Sigmoid colon (tissue), 6 donors: ENCODE measurements at regions not wholly inside any gene's neighbourhood (a gene's known extent, or its start where the extent isn't known, plus 50 kb on each side); places are given as distances from the start of the nearest gene placed in this dataset.
"Not testable (repeated sequence)": the region's sequence is repeated elsewhere in the genome, so short reads cannot be mapped to it uniquely, and the experiment has no call there.

ENCODE experiments used
- DNase-seq: peaks from one replicate; pipeline ENCODE4 v3.0.0-alpha.2; 2019
- H3K27ac ChIP-seq, 4 donors: fragments of 200-600 bp; sonication (generic); one replicate each; pipeline ENCODE4 v1.5.1; 2016 to 2019; ENCODE audit warnings: mild to moderate bottlenecking in 1 of 4
- H3K27me3 ChIP-seq, 3 donors: fragments of 200-600 bp; sonication (generic); one replicate each; pipeline ENCODE4 v1.5.1; 2019; ENCODE audit warnings: mild to moderate bottlenecking in 1 of 3
- H3K36me3 ChIP-seq, 4 donors: fragments of 200-600 bp; sonication (generic); one replicate each; pipeline ENCODE4 v1.5.1; 2016 to 2019
- H3K4me1 ChIP-seq, 4 donors: fragments of 200-600 bp; sonication (generic); one replicate each; pipeline ENCODE4 v1.5.1; 2017 to 2019
- H3K4me3 ChIP-seq, 4 donors: fragments of 200-600 bp; sonication (generic); one replicate each; pipeline ENCODE4 v1.5.1; 2017 to 2019; ENCODE audit warnings: mild to moderate bottlenecking in 2 of 4, moderate library complexity in 1 of 4
- H3K9me3 ChIP-seq, 4 donors: fragments of 200-600 bp in 3 of 4; sonication (generic) in 3 of 4; one replicate each; pipeline versions ENCODE4 v1.5.1 to v1.6.1; 2013 to 2019
- EP300 ChIP-seq, 4 donors: sonication (generic); formaldehyde crosslinking; IDR thresholded peaks; one replicate each; pipeline ENCODE4 v1.6.1; 2017; ENCODE audit warnings: antibody characterized with exemption in 4 of 4
- POLR2A ChIP-seq, 2 donors: fragments of 450-650 bp; IDR thresholded peaks; one replicate each; pipeline ENCODE4 v1.6.1; 2016; ENCODE audit warnings: antibody characterized with exemption in 2 of 2, mild to moderate bottlenecking in 2 of 2, moderate library complexity in 2 of 2
- POLR2AphosphoS5 ChIP-seq, 4 donors: sonication (generic); formaldehyde crosslinking; IDR thresholded peaks; one replicate each; pipeline ENCODE4 v1.6.1; 2017; ENCODE audit warnings: antibody characterized with exemption in 4 of 4
- WGBS, 2 donors: extraction: QIAGEN DNeasy Blood & Tissue Kit; methylation state at CpG; one replicate each; pipeline ENCODE4 v1.1.7; 2013; 5-methylcytosine and 5-hydroxymethylcytosine counted together
- intact Hi-C: fragments of 100-400 bp; cut with DNase I; formaldehyde crosslinking; loops from one replicate; pipeline ENCODE4 v1.15.1; 2023
- TF ChIP-seq, protein P1 (sequence below), 4 experiments: fragments of 450-650 bp in 3 of 4; fragments of 200-600 bp in 1 of 4; IDR thresholded peaks; one replicate each; pipeline ENCODE4 v1.5.1; 2016 to 2019; ENCODE audit warnings: antibody characterized with exemption in 4 of 4, mild to moderate bottlenecking in 3 of 4, moderate library complexity in 2 of 4
- donor health status: healthy with polysubstance abuse.
- donor health status: healthy.

DNA sequence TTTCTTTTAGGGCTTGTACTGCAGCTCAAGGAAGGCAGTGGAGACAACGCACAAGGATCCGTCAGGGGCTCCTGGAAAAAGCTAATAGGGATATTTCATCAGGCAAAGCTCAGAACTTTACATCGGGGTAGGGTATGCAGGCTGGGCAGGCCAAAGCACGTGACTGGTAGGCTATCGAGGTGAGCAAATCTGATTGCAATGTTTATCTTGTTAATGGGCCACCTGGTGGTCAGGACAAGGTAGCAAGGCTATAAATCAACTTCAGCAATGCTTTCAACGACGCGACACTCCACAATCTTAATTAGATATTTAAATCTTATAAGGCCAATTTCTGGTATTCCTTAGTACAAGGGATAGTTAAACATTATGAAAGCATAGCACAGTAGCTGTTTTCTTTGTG lies 1302.8 kb upstream of the EYS start:
- no peak for DNase-seq
- 51 to 65% methylated on average over 8 of the region's 8 CpGs for WGBS, 2 donors
- TF ChIP-seq POLR2A (IDR thresholded peaks at IDR 0.05) = no peak
- TF ChIP-seq EP300 (IDR thresholded peaks at IDR 0.05) = no peak
- TF ChIP-seq, protein P1, sequence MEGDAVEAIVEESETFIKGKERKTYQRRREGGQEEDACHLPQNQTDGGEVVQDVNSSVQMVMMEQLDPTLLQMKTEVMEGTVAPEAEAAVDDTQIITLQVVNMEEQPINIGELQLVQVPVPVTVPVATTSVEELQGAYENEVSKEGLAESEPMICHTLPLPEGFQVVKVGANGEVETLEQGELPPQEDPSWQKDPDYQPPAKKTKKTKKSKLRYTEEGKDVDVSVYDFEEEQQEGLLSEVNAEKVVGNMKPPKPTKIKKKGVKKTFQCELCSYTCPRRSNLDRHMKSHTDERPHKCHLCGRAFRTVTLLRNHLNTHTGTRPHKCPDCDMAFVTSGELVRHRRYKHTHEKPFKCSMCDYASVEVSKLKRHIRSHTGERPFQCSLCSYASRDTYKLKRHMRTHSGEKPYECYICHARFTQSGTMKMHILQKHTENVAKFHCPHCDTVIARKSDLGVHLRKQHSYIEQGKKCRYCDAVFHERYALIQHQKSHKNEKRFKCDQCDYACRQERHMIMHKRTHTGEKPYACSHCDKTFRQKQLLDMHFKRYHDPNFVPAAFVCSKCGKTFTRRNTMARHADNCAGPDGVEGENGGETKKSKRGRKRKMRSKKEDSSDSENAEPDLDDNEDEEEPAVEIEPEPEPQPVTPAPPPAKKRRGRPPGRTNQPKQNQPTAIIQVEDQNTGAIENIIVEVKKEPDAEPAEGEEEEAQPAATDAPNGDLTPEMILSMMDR (IDR thresholded peaks at IDR 0.05) = no peak
- no peak for TF ChIP-seq POLR2AphosphoS5 (IDR thresholded peaks at IDR 0.05)
- Histone ChIP-seq H3K4me3 (no peak overlapping the region), H3K4me1 (no peaks in the 10 kb centered on the region), H3K27ac (no peak overlapping the region), H3K36me3 (no peaks in the 10 kb centered on the region), H3K27me3 (no peaks in the 10 kb centered on the region), H3K9me3 (no peaks in the 10 kb centered on the region)
- intact Hi-C loops = no loop called here

GRCh38 chr6:67003844-67004243 lies 1296.8 kb upstream of the EYS start:
- 80 to 89% methylated on average over 3 of the region's 3 CpGs for WGBS, 2 donors
- Histone ChIP-seq H3K4me3 (no peak overlapping the region), H3K4me1 (no peaks in the 10 kb centered on the region), H3K27ac (no peak overlapping the region), H3K9me3 (no peaks in the 10 kb centered on the region), H3K36me3 (no peaks in the 10 kb centered on the region), H3K27me3 (no peaks in the 10 kb centered on the region)
- DNase-seq = no peak
- no peak for TF ChIP-seq POLR2A (IDR thresholded peaks at IDR 0.05)
- TF ChIP-seq EP300 (IDR thresholded peaks at IDR 0.05) = no peak
- TF ChIP-seq POLR2AphosphoS5 (IDR thresholded peaks at IDR 0.05) = no peak
- intact Hi-C loops = no loop called here

- H3K27me3 ChIP-seq = no peaks in the 10 kb centered on the region
- DNase-seq = no peak
- no peaks in the 10 kb centered on the region for H3K9me3 ChIP-seq
- H3K36me3 ChIP-seq = no peaks in the 10 kb centered on the region
- TF ChIP-seq EP300 (IDR thresholded peaks at IDR 0.05) (no peak), POLR2A (IDR thresholded peaks at IDR 0.05) (no peak), POLR2AphosphoS5 (IDR thresholded peaks at IDR 0.05) (no peak)
- TF ChIP-seq, protein P1 (IDR thresholded peaks at IDR 0.05) = no peak
- H3K4me1 ChIP-seq = no peaks in the 10 kb centered on the region
- no peak overlapping the region for H3K4me3 ChIP-seq
- intact Hi-C loops = no loop called here
- WGBS, 2 donors = 91 to 96% methylated on average over 2 of the region's 2 CpGs
- H3K27ac ChIP-seq = no peak overlapping the region
These were observed 1293.1 kb upstream of the EYS start for GRCh38 chr6:67000121-67000520.

- H3K9me3 ChIP-seq, H3K4me3 ChIP-seq, intact Hi-C loops, DNase-seq, H3K27me3 ChIP-seq, H3K27ac ChIP-seq, H3K36me3 ChIP-seq, H3K4me1 ChIP-seq: not testable (repeated sequence)
- WGBS, 2 donors = 87 to 91% methylated on average over 1 of the region's 1 CpG
These were observed 1290.6 kb upstream of the EYS start for GRCh38 chr6:66997579-66997978.

DNA sequence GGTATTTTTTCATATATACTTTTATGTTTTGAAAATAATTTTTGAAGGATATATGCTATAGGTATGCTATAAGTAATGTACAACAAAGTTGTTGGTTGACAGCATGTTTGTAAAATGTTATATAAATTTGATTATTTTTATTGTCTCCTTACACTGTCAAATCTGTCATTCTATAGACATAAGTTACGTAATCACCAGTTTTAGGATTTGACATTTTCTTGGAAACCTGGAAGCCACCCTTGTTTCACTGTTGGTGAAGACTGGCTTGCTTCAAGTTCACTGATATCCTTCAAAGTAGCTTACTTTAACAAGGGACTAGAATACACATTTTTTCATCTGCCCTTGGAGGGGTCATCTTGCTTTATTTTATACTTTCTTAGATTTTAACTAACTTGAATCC lies 1288.6 kb upstream of the EYS start:
- intact Hi-C loops = no loop called here

DNA sequence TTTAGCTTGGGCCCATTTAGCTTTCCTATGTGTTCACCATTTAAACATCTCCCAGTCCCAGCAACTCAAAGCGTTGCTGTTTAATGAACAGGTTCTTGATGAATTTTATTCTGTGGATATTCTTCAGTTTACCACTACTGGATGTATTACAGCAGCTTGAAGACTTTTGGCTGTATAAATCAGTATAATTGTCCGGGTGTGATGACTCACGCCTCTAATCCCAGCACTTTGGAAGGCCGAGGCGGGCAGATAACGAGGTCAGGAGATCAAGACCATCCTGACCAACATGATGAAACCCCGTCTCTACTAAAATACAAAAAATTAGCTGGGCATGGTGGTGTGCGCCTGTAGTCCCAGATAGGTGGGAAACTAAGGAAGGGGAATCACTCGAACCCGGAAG lies 1286.7 kb upstream of the EYS start:
- intact Hi-C loops, H3K4me3 ChIP-seq, DNase-seq, H3K4me1 ChIP-seq, H3K27ac ChIP-seq, H3K36me3 ChIP-seq, H3K9me3 ChIP-seq, H3K27me3 ChIP-seq: not testable (repeated sequence)
- WGBS, 2 donors = 88 to 90% methylated on average over 10 of the region's 10 CpGs

More for the DNA sequence above, 1288.6 kb upstream of the EYS start:
- no peaks in the 10 kb centered on the region for H3K27me3 ChIP-seq
- TF ChIP-seq POLR2A (IDR thresholded peaks at IDR 0.05) (no peak), POLR2AphosphoS5 (IDR thresholded peaks at IDR 0.05) (no peak), EP300 (IDR thresholded peaks at IDR 0.05) (no peak)
- TF ChIP-seq, protein P1 (IDR thresholded peaks at IDR 0.05) = no peak
- H3K36me3 ChIP-seq = no peaks in the 10 kb centered on the region
- 47 to 96% methylated on average over 1 of the region's 1 CpG for WGBS, 2 donors
- no peak overlapping the region for H3K27ac ChIP-seq
- no peak overlapping the region for H3K4me3 ChIP-seq
- H3K9me3 ChIP-seq = peaks cover 0 to 2% (median 0%) of the 10 kb centered on the region in 4 donors
- no peak for DNase-seq
- H3K4me1 ChIP-seq = no peaks in the 10 kb centered on the region
